ENCODE measurements at regions not wholly inside any gene's neighbourhood (a gene's known extent, or its start where the extent isn't known, plus 50 kb on each side); places are given as distances from the start of the nearest gene placed in this dataset.

DNA sequence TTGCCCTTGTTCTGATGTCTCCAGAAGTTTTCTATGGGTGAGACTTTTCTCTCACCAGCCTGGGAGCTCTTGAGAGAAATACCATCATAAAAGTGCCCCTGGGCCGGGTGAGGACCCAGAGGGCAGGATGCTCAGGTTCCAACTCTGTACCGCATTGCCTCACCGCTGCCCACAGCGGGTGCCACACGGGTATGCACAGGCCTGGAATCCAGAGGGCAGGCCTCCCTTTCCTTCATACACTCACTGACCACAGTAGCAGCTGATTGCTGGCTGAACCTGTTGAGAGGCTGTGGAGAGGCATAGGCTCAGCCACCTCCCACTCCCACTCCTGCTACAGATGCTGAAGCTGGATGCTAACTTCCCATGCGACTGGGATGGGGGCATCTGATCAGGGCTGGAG is 293.8 kb downstream of the CYP26B1 start:
- intact Hi-C loops (cut with micrococcal nuclease; ENCODE audit: unreplicated experiment): no loop called here
- H3K9me3 ChIP-seq (ENCODE audit: low read length): no peaks in the 10 kb centered on the region
- H3K9ac ChIP-seq (ENCODE audit: insufficient read depth, low read depth, low read length): no peak overlapping the region
- ChIA-PET CTCF (ENCODE audit: low intra/inter-chr PET ratio, low total read pairs) (no interaction called here), POLR2A (no interaction called here)
- H4K20me1 ChIP-seq (ENCODE audit: insufficient read depth, low read length): no peaks in the 10 kb centered on the region
- in situ Hi-C loops (cut with HindIII; ENCODE audit: extremely low pct_ligation_motif_present, low pct_unique_long_range_greater_than_20kb): no loop called here
- FAIRE-seq (no peak), DNase-seq (ENCODE audit: low spot score) (no peak), ATAC-seq (no peak)
- H3K27me3 ChIP-seq (ENCODE audit: control insufficient read depth in 1 of 2, insufficient read depth in 2 of 2, low read length in 2 of 2): peaks cover 6 to 44% of the 10 kb centered on the region in 2 experiments; a peak in 4 of 5 replicates
- H3K4me2 ChIP-seq (ENCODE audit: low read depth, low read length): no peak overlapping the region
- H3K36me3 ChIP-seq (replicated peaks in 1 of 2; ENCODE audit: control insufficient read depth in 1 of 2, insufficient read depth in 2 of 2, low read length in 2 of 2): no peaks in the 10 kb centered on the region
- no peaks in the 10 kb centered on the region for H3K4me1 ChIP-seq (ENCODE audit: insufficient read depth, low read length)
- BruUV-seq (replicated peaks): no TSS peak
- H3K79me2 ChIP-seq (ENCODE audit: insufficient read depth, low read length): no peaks in the 10 kb centered on the region
- H3K4me3 ChIP-seq (replicated peaks in 1 of 3; ENCODE audit: insufficient read depth in 1 of 3, low read depth in 2 of 3, low read length in 3 of 3): no peak overlapping the region
- 58% methylated on average over 6 of the region's 6 CpGs for WGBS (ENCODE audit: low lambda C conversion rate)
- H2AFZ ChIP-seq (ENCODE audit: low read length): no peak overlapping the region
- H3K27ac ChIP-seq (ENCODE audit: extremely low read length, insufficient read depth, low read length): no peak overlapping the region
- TF ChIP-seq, protein P1, sequence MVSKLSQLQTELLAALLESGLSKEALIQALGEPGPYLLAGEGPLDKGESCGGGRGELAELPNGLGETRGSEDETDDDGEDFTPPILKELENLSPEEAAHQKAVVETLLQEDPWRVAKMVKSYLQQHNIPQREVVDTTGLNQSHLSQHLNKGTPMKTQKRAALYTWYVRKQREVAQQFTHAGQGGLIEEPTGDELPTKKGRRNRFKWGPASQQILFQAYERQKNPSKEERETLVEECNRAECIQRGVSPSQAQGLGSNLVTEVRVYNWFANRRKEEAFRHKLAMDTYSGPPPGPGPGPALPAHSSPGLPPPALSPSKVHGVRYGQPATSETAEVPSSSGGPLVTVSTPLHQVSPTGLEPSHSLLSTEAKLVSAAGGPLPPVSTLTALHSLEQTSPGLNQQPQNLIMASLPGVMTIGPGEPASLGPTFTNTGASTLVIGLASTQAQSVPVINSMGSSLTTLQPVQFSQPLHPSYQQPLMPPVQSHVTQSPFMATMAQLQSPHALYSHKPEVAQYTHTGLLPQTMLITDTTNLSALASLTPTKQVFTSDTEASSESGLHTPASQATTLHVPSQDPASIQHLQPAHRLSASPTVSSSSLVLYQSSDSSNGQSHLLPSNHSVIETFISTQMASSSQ (IDR thresholded peaks at IDR 0.05; ENCODE audit: low read depth): no peak
- TF ChIP-seq, protein P1 (CRISPR knock-in tag; IDR thresholded peaks at IDR 0.05; ENCODE audit: borderline replicate concordance): no peak
- TF ChIP-seq ZNF747 (CRISPR knock-in tag; IDR thresholded peaks at IDR 0.05; ENCODE audit: borderline replicate concordance) (no peak), ZNF766 (CRISPR knock-in tag; IDR thresholded peaks at IDR 0.05; ENCODE audit: borderline replicate concordance) (no peak), BORCS8-MEF2B (CRISPR knock-in tag; IDR thresholded peaks at IDR 0.05) (no peak), SRF (IDR thresholded peaks at IDR 0.05; ENCODE audit: low read depth, low read length) (no peak), MAF1 (CRISPR knock-in tag; IDR thresholded peaks at IDR 0.05; ENCODE audit: borderline replicate concordance) (no peak), REL (CRISPR knock-in tag; conservative IDR thresholded peaks at IDR 0.05) (no peak)
- TF ChIP-seq, protein P2, sequence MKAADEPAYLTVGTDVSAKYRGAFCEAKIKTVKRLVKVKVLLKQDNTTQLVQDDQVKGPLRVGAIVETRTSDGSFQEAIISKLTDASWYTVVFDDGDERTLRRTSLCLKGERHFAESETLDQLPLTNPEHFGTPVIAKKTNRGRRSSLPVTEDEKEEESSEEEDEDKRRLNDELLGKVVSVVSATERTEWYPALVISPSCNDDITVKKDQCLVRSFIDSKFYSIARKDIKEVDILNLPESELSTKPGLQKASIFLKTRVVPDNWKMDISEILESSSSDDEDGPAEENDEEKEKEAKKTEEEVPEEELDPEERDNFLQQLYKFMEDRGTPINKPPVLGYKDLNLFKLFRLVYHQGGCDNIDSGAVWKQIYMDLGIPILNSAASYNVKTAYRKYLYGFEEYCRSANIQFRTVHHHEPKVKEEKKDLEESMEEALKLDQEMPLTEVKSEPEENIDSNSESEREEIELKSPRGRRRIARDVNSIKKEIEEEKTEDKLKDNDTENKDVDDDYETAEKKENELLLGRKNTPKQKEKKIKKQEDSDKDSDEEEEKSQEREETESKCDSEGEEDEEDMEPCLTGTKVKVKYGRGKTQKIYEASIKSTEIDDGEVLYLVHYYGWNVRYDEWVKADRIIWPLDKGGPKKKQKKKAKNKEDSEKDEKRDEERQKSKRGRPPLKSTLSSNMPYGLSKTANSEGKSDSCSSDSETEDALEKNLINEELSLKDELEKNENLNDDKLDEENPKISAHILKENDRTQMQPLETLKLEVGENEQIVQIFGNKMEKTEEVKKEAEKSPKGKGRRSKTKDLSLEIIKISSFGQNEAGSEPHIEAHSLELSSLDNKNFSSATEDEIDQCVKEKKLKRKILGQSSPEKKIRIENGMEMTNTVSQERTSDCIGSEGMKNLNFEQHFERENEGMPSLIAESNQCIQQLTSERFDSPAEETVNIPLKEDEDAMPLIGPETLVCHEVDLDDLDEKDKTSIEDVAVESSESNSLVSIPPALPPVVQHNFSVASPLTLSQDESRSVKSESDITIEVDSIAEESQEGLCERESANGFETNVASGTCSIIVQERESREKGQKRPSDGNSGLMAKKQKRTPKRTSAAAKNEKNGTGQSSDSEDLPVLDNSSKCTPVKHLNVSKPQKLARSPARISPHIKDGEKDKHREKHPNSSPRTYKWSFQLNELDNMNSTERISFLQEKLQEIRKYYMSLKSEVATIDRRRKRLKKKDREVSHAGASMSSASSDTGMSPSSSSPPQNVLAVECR (CRISPR knock-in tag; IDR thresholded peaks at IDR 0.05; ENCODE audit: borderline replicate concordance): no peak
- TF ChIP-seq, protein P3, sequence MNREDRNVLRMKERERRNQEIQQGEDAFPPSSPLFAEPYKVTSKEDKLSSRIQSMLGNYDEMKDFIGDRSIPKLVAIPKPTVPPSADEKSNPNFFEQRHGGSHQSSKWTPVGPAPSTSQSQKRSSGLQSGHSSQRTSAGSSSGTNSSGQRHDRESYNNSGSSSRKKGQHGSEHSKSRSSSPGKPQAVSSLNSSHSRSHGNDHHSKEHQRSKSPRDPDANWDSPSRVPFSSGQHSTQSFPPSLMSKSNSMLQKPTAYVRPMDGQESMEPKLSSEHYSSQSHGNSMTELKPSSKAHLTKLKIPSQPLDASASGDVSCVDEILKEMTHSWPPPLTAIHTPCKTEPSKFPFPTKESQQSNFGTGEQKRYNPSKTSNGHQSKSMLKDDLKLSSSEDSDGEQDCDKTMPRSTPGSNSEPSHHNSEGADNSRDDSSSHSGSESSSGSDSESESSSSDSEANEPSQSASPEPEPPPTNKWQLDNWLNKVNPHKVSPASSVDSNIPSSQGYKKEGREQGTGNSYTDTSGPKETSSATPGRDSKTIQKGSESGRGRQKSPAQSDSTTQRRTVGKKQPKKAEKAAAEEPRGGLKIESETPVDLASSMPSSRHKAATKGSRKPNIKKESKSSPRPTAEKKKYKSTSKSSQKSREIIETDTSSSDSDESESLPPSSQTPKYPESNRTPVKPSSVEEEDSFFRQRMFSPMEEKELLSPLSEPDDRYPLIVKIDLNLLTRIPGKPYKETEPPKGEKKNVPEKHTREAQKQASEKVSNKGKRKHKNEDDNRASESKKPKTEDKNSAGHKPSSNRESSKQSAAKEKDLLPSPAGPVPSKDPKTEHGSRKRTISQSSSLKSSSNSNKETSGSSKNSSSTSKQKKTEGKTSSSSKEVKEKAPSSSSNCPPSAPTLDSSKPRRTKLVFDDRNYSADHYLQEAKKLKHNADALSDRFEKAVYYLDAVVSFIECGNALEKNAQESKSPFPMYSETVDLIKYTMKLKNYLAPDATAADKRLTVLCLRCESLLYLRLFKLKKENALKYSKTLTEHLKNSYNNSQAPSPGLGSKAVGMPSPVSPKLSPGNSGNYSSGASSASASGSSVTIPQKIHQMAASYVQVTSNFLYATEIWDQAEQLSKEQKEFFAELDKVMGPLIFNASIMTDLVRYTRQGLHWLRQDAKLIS (CRISPR knock-in tag; IDR thresholded peaks at IDR 0.05): no peak

All from HepG2 (cell line).